ENCODE measurements at regions not wholly inside any gene's neighbourhood (a gene's known extent, or its start where the extent isn't known, plus 50 kb on each side); places are given as distances from the start of the nearest gene placed in this dataset.
"Not testable (repeated sequence)": the region's sequence is repeated elsewhere in the genome, so short reads cannot be mapped to it uniquely, and the experiment has no call there.

DNA sequence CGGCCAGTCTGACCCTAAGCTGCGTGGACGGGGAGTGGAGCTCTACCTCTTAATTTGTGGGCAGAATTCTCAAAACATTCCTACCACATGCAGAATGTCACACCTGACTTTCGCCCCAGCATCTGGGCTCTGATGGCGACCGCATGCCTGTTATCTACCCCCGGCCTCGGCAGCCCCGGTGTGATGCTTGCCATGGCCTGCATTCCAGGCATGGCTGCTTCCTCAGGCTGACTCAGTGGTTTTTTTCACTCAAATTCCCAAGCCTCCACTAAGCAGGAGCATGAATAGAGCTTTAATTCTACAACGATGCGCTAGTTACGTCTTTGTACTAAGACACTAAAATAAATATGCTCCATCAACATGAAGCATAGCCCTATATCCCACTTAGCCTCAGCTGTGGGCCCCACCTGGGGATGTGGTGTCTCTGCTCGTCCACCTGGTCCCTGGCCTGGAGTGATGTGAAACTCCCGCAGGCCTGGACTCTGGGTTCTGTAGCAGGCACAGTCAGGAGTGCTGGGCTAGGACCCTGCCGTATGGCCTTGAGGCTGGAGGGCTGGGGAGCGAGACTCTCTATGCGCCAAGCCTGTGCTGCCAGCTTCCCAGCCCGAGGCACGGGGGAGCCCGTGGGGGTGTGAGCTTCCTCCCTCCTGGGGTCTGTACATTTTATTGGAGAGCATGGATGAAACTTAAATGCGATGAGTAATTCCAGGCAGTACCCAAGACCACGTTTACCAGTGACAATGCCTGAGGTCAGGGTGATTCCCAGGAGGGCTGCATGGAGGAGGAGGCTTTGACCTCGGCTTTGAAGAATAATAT lies 153.2 kb downstream of the CTTN start:
- peak; percentile 22 for DNase-seq

DNA sequence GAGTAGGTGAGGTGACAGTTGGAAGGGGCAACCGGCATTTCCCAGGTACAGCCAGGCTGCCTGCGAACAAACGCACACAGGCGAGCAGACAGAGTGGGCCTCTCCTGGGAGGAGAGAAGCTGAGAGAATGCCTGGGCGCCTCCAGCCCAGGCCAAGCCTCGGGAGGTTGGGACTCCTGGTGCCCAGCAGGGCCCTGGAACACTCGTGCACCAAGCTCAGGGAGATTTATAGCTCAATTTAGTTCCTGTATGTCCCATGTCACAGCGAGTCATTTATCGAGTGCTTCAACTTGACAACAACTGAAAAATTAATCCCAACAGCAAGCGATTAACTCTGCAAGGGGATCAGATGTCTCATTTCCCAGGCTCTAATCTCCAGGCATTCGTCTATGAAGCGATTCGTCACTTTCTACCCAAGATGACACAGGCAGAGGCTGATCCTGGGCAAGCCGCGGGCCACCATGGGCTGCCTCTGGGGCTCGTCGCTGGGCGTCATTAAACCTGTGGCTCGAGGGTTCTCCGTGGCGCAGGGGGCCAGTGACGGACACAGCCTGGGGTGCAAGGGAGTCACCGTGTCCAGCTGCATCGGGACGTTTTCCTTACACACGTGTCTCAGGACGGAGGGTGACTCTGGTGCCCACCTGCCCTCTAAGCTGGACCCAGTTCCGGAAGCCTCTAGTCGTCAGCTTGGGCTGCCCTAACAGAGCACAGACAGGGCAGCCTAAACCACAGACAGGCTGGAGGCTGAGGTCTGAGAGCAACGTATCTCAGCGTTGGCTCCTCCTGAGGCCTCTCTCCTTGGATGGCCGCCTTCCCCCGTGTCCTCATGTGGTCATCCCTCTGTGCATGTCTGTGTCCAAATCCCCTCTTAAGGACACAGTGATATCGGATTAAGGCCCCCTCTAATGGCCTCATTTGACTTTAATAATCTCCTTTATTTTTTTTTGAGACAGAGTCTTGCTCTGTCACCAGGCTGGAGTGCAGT lies 154.1 kb downstream of the CTTN start:
- DNase-seq = no peak

DNA sequence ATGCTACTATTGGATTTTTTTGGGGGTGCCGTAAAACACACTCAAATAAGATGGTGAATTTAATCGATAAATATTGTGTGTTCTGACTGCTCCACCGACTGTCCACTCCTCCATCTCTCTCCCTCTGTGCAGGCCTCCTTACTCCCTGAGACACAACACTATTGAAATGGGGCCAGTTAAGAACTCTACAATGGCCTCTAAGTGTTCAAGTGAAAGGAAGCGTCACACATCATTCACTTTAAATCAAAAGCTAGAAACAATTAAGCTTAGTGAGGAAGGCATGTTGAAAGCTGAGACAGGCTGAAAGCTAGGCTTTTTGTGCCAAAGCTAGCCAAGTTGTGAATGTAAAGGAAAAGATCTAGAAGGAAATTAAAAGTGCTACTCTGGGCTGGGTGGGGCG lies 156.7 kb downstream of the CTTN start:
- no peak for DNase-seq

DNA sequence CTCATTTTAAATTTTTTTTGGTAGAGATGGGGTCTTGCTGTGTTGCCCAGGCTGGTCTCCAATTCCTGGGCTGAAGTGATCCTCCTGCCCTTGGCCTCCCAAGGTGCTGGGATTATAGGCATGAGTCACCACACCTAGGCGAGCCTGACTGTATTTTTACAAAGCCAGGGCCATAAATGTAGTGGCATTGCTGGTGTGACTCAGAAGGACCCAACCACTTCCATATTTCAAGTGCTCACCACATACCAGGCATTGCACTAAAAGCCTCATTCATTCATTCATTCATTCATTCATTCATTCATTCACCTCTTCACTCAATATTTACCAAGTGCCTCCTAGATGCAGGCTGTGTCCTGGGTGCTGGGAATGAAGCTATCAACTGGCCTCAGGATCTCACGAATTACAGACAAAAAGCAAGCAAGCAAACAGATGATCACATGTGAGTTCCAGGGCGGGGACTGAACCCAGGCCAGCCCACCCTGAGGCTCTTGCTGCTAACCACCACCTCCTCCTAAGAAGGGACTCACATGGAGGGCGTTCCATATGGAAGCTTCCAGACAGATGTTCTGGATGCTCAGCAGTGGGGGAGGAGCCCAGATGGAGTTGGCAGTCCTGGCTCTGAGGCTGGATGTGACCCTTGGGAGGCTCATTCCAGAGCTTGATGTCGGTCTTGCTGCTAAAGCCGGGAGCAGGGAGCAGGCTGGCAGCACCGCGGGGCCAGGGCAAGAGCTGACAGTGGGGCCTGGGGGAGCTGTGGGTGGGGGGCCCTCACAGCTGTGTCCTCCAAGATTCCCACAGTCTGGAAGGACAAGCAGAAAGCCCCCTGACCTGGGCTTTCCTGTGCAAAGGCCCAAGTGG lies 158.8 kb downstream of the CTTN start:
- DNase-seq = peak; percentile 29

DNA sequence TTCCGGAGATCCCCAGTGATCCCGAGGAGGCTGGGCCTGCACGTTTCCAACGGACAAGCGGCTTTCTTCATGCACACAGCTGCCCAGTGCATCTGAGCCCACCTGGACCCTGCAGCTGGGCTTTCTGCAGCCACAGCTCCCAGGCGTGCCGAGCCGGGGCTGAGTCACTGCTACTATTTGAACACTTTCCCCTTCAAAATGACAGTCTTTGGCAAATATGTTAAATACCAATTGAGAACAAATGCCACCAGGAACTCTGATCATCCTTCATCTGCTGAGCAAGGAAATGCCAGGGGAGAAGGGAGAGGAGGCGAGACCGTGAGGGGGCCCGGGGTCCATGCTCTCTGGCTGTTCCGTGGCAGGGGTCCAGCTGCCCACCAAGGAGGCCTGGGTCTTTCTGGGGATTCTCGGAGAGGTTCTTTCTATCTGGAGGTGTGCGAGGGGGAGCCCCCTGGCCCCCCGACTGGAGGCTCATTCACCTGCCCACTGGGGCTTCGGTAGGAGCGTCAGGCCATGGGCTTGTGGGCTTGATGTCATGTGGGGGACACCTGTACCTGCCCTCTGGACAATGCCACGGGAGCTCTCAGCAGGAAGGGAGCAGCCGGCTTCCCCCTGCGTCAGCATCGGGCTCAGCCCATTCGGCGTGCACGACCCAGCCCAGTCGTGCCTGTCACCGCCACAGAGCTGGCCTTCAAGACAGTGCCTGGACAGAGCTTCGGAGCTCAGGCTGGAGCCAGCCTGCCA lies 159.6 kb downstream of the CTTN start:
- DNase-seq = no peak

DNA sequence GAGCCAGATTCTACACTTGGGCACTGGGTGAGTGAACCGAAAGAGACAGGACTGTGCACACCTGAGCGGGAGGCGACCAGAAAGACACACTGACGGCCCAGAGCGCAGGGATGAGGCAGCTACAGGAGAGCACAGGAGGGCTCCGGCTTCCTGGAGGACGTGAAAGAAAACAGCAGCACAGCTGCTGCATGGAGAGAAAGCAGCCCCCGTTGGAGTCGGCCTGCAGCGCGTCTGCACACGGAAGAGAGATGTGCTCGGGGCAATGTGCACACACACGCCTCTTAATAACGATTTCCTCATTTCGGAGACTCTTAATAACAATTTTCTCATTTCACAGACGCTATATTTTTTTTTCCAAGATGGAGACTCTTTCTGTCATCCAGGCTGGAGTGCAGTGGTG lies 160.4 kb downstream of the CTTN start:
- no peak for DNase-seq

GRCh38 chr11:70559516-70559915 lies 161.2 kb downstream of the CTTN start:
- no peak for DNase-seq

DNA sequence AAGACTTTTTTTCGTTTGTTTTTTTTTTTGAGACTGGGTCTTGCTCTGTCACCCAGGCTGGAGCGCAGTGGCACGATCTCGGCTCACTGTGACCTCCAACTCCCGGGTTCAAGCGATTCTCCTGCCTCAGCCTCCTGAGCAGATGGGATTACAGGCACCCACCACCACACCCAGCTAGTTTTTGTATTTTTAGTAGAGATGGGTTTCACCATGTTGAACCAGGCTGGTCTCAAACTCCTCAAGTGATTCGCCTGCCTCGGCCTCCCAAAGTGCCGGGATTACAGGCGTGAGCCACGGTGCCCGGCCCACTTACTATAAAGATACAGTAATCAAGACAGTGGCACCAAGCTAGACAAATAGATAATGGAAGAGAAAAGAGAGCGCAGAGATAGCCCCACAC lies 162.3 kb downstream of the CTTN start:
- DNase-seq = not testable (repeated sequence)

DNA sequence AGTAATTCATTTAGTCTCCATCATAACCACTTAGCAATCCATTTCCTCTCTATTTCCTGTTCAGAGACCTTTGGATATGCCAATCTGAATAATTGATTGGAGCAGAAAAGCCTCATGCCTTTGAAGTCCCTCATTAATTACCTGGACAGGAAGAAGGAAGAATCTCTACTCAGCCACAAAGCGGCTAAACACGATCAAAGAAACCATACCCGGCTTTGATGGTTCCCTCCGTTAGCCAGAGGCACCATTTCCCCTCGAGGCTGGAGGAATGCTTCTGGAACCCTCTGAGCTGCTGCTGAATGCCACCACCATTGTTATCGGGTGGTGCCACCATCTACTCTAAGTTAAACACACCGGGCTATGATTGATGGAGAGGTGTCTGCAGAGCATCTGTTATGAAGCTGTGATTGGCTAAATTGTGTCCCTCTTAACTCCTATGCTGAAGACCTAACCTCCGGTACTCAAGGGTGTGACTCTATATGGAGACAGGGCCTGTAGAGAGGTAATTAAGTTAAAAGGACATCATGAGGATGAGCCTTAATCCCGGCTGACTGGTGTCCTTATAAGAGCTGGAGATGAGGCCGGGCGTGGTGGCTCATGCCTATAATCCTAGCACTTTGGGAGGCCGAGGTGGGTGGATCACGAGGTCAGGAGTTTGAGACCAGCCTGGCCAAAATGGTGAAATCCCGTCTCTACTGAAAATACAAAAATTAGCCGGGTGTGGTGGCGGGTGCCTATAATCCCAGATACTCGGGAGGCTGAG lies 168.6 kb downstream of the CTTN start:
- DNase-seq = no peak

GRCh38 chr11:70567680-70568034 lies 169.3 kb downstream of the CTTN start:
- no peak for DNase-seq

GRCh38 chr11:70568035-70568813 lies 169.9 kb downstream of the CTTN start:
- peak; percentile 69 for DNase-seq

- no peak for DNase-seq
Observed at GRCh38 chr11:70568814-70569617, 170.7 kb downstream of the CTTN start.

DNA sequence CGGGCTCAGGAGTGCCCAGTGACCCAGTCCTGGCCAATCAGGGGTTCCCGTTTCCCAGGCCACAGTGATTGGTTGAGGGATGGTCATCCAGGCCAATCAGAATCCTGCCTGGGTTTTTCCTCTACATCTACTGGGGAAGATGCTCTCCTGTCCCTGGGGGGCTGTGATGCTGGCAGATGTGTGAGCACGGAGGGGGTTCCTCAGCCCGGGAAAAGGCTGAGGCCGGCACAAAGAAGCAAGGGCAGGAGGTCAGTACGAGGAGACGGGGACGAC lies 171.2 kb downstream of the CTTN start:
- DNase-seq = no peak

- DNase-seq = no peak
Observed at GRCh38 chr11:70569996-70570692, 171.8 kb downstream of the CTTN start.

DNA sequence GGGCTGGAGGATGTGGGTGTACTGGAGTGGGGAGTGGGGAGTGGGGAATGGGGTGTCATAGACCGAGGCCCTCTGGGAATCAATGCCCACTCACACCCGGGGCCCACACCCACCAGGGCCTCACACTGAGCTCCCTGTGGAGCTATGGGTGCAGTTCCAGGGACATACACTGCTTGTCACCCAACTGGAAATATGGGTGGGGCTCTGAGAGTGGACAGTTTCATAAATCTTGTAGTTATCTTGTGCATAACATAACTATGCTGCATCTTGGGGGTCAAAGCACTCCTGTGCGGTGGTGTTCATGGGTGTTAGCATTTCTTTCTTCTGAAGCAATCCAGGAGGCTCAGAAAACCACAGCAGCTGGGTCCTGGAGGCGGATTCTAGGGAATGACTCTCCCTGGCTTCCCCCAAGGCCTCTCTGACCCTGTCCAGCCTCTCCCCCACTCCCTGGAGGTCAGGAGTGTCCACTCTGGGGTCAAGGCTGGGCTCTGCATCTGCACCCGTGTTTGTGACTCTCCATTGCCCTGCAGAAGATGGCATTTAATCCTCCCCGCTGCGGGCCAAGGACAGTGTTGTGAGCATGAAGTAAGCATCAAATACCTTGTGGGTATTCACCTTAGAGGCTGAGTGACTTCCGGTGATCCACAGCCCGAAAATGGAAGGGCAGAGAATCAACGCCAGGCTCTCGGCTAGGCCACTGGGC lies 172.5 kb downstream of the CTTN start:
- DNase-seq = no peak

- DNase-seq = no peak
Observed at GRCh38 chr11:70572974-70573260, 174.6 kb downstream of the CTTN start.

GRCh38 chr11:70573701-70574151 lies 175.4 kb downstream of the CTTN start:
- DNase-seq = no peak

DNA sequence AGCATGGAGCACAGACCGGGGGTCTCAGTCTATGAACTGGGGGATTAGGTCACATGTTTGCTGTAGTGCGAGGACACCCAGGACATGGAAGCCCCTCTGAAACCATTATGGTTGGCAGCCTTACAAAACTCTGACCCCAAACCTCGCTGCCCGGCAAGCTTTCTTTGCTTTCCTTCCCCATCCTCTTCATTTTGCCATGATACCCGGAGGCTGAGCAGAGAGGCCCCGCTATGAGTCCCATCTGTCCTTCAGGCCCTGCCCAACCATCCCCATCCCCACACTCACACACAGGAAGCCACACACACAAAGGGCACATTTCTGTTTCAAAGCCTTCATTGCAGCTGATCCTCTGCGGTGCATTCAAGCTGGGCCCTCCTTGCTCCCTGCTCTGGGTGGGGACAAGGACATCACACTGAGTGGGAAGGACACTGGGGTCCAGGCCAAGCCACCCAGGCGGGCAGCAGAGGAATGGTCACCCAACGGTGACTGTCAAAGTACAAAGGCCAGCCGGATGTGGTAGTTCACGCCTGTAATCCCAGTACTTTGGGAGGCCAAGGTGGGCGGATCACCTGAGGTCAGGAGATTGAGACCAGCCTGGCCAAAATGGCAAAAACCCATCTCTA lies 176.5 kb downstream of the CTTN start:
- no peak for DNase-seq

Measured in NCI-H226 (cell line).